ENCODE measurements at regions not wholly inside any gene's neighbourhood (a gene's known extent, or its start where the extent isn't known, plus 50 kb on each side); places are given as distances from the start of the nearest gene placed in this dataset.
"Not testable (repeated sequence)": the region's sequence is repeated elsewhere in the genome, so short reads cannot be mapped to it uniquely, and the experiment has no call there.

GRCh38 chr2:193891023-193891422, 1696.3 kb upstream of the TMEFF2 start:
- no peak for DNase-seq

- DNase-seq = no peak
Measured at GRCh38 chr2:193885419-193885818, 1690.7 kb upstream of the TMEFF2 start.

GRCh38 chr2:193883820-193884219, 1689.1 kb upstream of the TMEFF2 start:
- no peak for DNase-seq

- DNase-seq = no peak
Measured at GRCh38 chr2:193876980-193877379, 1682.2 kb upstream of the TMEFF2 start.

GRCh38 chr2:193869564-193869963, 1674.8 kb upstream of the TMEFF2 start:
- no peak for DNase-seq

- no peak for DNase-seq
Measured at GRCh38 chr2:193868833-193869232, 1674.1 kb upstream of the TMEFF2 start.

- no peak for DNase-seq
Measured at GRCh38 chr2:193868132-193868531, 1673.4 kb upstream of the TMEFF2 start.

GRCh38 chr2:193867454-193867853, 1672.7 kb upstream of the TMEFF2 start:
- no peak for DNase-seq

- no peak for DNase-seq
Measured at GRCh38 chr2:193861557-193861956, 1666.8 kb upstream of the TMEFF2 start.

- DNase-seq = no peak
Measured at GRCh38 chr2:193847991-193848390, 1653.3 kb upstream of the TMEFF2 start.

- DNase-seq = no peak
Measured at GRCh38 chr2:193847130-193847529, 1652.4 kb upstream of the TMEFF2 start.

GRCh38 chr2:193845604-193846003, 1650.9 kb upstream of the TMEFF2 start:
- DNase-seq = no peak

GRCh38 chr2:193843675-193844074, 1648.9 kb upstream of the TMEFF2 start:
- no peak for DNase-seq

- no peak for DNase-seq
Measured at GRCh38 chr2:193841384-193842150, 1646.8 kb upstream of the TMEFF2 start.

GRCh38 chr2:193837111-193837738, 1642.5 kb upstream of the TMEFF2 start:
- no peak for DNase-seq

GRCh38 chr2:193836424-193837006, 1641.8 kb upstream of the TMEFF2 start:
- not testable (repeated sequence) for DNase-seq

- DNase-seq = not testable (repeated sequence)
Measured at GRCh38 chr2:193833895-193834294, 1639.2 kb upstream of the TMEFF2 start.

GRCh38 chr2:193824474-193824873, 1629.7 kb upstream of the TMEFF2 start:
- DNase-seq = no peak

- DNase-seq = no peak
Measured at GRCh38 chr2:193818801-193819499, 1624.2 kb upstream of the TMEFF2 start.

- no peak for DNase-seq
Measured at GRCh38 chr2:193816008-193816407, 1621.3 kb upstream of the TMEFF2 start.

- no peak for DNase-seq
Measured at GRCh38 chr2:193810533-193810932, 1615.8 kb upstream of the TMEFF2 start.

- no peak for DNase-seq
Measured at GRCh38 chr2:193808877-193809276, 1614.1 kb upstream of the TMEFF2 start.

- peak; percentile 7 for DNase-seq
Measured at GRCh38 chr2:193806088-193806774, 1611.5 kb upstream of the TMEFF2 start.
